Large intestine (tissue), 3 donors: ENCODE measurements at regions not wholly inside any gene's neighbourhood (a gene's known extent, or its start where the extent isn't known, plus 50 kb on each side); places are given as distances from the start of the nearest gene placed in this dataset.

Source experiments
- DNase-seq, 2 donors: peaks; one replicate each; pipeline versions ENCODE4 v3.0.0 to v3.0.0-alpha.2; 2013
- H3K27ac ChIP-seq: one replicate; pipeline ENCODE4 v1.5.1; 2013; ENCODE audit warnings: low read length
- H3K27me3 ChIP-seq: 2 replicates; pipeline ENCODE4 v1.6.1; 2013; ENCODE audit warnings: low read length; ENCODE audit not compliant: control insufficient read depth, insufficient read depth
- H3K36me3 ChIP-seq: 2 replicates; pipeline ENCODE4 v1.6.1; 2013; ENCODE audit warnings: low read length; ENCODE audit not compliant: control insufficient read depth, insufficient read depth
- H3K4me1 ChIP-seq: one replicate; pipeline ENCODE4 v1.6.1; 2013; ENCODE audit warnings: low read length; ENCODE audit not compliant: control insufficient read depth, insufficient read depth
- H3K4me3 ChIP-seq: one replicate; pipeline ENCODE4 v1.5.1; 2013; ENCODE audit warnings: low read length
- H3K9me3 ChIP-seq: one replicate; pipeline ENCODE4 v1.6.1; 2013; ENCODE audit warnings: mild to moderate bottlenecking, low read depth, low read length, moderate library complexity; ENCODE audit not compliant: control insufficient read depth
- WGBS: methylation state at CpG from one replicate; pipeline ENCODE4 v1.1.5; 2013; ENCODE audit warnings: low lambda C conversion rate; ENCODE audit not compliant: insufficient coverage; 5-methylcytosine and 5-hydroxymethylcytosine counted together

DNA sequence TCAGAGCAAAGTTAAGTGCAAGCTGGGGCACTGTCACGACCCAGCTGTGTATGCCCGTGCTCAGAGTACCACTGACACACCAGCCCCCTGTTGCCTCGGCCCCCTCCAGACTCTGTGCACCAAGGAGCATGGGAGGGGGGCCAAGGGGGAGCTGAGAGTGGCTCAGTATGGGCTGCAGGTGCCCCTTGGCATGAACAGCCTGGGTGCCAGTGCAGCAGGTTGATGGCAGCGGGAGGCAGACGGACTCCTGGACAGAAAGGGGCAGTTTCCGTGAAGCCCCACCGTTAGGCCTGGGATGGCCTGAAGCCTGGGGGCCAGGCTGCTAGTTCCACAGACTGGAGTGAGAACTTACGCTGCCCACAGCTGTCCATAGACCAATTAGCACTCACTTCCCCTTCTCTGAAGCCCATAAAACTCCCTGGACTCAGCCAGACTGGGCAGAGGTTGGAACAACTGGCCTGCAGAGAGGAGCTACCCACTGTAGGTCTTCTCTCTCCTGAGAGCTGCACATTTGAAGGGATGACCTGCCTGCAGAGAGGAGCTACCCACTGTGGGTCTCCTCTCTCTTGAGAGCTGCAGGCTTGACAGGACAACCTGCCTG, 182.8 kb downstream of the DEPDC1B start:
- Histone ChIP-seq H3K9me3 (no peaks in the 10 kb centered on the region), H3K27ac (no peak overlapping the region), H3K4me3 (no peak overlapping the region), H3K27me3 (no peaks in the 10 kb centered on the region), H3K4me1 (no peaks in the 10 kb centered on the region), H3K36me3 (no peaks in the 10 kb centered on the region)
- no peak for DNase-seq
- WGBS, result no CpG with 5 or more reads among the region's 8 CpGs

DNA sequence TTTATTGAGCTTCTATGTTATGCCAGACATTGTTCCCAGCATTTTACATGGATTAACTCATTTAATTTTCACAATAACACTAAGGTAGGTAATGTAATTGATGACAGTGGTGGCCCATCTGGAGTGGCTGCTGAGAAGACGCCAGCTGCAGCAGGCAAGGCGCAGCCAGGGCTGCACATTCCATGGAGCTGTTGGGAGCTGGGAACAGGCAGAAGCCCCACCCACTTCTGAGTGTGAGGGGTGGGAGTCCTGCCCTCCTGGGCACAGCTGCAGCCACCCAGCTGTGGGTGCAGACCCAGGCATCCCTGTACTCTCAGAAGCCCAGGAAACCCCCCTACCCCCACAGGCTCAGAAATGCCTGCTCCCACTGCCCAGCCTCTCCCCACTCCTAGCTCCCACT, 183.3 kb downstream of the DEPDC1B start:
- no peak for DNase-seq
- no CpG with 5 or more reads among the region's 2 CpGs for WGBS
- Histone ChIP-seq H3K36me3 (no peaks in the 10 kb centered on the region), H3K27ac (no peak overlapping the region), H3K27me3 (no peaks in the 10 kb centered on the region), H3K4me1 (no peaks in the 10 kb centered on the region), H3K4me3 (no peak overlapping the region), H3K9me3 (no peaks in the 10 kb centered on the region)

DNA sequence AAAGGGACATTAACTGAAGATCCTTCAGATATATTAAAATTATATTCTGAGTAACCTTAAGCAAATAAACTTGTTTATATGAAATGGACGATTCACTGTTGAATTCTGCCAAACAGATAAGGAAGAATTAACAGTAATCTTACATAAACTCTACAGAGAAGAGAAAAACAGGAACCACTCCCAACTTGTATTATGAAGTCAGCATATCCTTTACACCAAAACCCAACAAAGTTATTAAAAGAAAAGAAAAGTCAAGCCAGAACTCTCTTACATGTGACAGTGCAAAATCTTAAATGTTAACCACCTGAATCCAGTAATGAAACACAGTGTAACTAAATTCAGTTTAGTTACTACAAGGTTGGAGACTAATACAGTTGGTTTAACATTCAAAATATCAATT, 185.8 kb downstream of the DEPDC1B start:
- no CpG with 5 or more reads among the region's 1 CpG for WGBS
- no peak for DNase-seq
- Histone ChIP-seq H3K27ac (no peak overlapping the region), H3K27me3 (no peaks in the 10 kb centered on the region), H3K4me3 (no peak overlapping the region), H3K9me3 (no peaks in the 10 kb centered on the region), H3K4me1 (no peaks in the 10 kb centered on the region), H3K36me3 (no peaks in the 10 kb centered on the region)

DNA sequence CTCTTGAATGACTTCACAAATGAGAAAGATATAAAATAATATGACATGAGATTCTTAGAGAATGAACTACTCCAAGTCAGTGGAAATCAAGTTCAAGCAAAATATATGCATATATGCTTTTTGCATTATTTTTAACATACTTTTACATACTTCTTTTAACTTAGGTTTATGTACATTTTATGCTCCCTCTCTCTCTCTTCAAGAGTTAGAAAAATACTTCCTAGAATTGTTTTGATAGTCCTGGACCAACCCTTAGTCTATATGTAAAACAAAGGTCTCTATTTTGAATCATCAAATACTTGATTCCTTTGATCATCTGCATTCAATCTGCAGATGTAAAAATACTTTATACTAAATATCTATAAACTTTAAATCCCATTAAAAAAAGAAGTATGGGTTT, 187.8 kb downstream of the DEPDC1B start:
- no peaks in the 10 kb centered on the region for H3K4me1 ChIP-seq
- no peaks in the 10 kb centered on the region for H3K36me3 ChIP-seq
- no peaks in the 10 kb centered on the region for H3K27me3 ChIP-seq
- H3K4me3 ChIP-seq, result no peak overlapping the region
- H3K9me3 ChIP-seq, result no peaks in the 10 kb centered on the region
- H3K27ac ChIP-seq, result no peak overlapping the region
- no peak for DNase-seq

DNA sequence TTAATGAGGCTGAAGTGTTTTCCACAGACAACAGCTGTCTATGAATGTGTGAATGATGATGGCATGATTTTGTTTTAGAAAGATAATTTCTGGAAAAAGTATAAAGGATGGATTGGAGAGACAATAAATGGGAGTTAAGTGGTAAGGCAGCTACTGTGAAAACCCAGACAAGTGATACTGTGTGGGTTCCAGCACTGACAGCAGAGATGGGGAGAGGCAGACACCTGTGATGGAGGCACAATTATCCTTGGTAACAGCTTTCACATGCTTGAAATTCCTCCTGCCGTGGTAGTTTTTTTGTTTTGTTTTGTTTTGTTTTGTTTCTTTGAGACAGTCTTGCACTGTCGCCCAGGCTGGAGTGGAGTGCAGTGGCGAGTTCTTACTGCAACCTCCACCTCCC, 189.3 kb downstream of the DEPDC1B start:
- Histone ChIP-seq H3K4me1 (no peaks in the 10 kb centered on the region), H3K36me3 (no peaks in the 10 kb centered on the region), H3K9me3 (no peaks in the 10 kb centered on the region), H3K27me3 (no peaks in the 10 kb centered on the region), H3K27ac (no peak overlapping the region), H3K4me3 (no peak overlapping the region)
- no peak for DNase-seq
- WGBS, result 100% methylated on average over 2 of the region's 3 CpGs

DNA sequence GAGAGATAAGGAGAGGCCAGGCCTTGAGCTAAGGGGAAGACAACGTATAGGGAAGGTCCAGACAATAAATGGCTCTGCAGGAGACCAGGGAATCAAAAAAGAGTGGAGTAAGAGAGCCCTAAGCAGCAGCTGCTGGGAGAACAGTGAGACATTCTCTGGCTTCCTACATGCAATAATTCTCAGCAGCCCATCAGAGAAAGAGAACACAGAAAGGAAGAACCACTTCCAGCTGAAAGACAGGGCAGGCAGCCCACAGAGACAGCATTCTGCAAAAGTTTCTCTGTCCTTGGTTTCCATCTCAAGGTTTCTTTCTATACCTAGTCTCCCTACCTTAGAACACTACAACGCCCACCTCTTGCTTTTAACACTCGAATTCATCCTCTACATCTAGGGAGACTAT, 189.9 kb downstream of the DEPDC1B start:
- H3K36me3 ChIP-seq, result no peaks in the 10 kb centered on the region
- no peaks in the 10 kb centered on the region for H3K4me1 ChIP-seq
- H3K4me3 ChIP-seq, result no peak overlapping the region
- H3K9me3 ChIP-seq, result no peaks in the 10 kb centered on the region
- no peak overlapping the region for H3K27ac ChIP-seq
- no peaks in the 10 kb centered on the region for H3K27me3 ChIP-seq
- no peak for DNase-seq
- 60% methylated on average over 1 of the region's 3 CpGs for WGBS

DNA sequence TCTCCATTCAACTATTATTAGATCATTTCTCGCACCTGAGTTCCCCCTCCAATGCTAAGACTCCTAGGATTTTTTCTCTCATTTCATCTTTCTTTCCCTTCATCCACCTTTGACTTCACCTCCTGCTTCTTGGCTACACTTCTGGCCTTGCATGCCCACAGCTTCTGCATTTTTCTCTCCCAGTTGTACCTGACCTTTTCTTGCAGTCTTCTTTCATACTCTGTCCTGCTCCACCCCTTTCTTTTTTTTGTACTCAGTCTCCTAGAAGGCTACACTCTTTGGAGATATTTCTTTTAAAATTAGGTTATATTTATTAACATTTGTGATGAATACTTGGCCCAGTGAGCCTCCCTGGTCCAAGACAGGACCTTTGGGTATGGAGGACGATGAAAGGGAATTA, 190.4 kb downstream of the DEPDC1B start:
- H3K27me3 ChIP-seq, result no peaks in the 10 kb centered on the region
- H3K9me3 ChIP-seq, result no peaks in the 10 kb centered on the region
- no peak overlapping the region for H3K27ac ChIP-seq
- DNase-seq, result no peak
- H3K36me3 ChIP-seq, result no peaks in the 10 kb centered on the region
- 100% methylated on average over 1 of the region's 2 CpGs for WGBS
- no peaks in the 10 kb centered on the region for H3K4me1 ChIP-seq
- no peak overlapping the region for H3K4me3 ChIP-seq

DNA sequence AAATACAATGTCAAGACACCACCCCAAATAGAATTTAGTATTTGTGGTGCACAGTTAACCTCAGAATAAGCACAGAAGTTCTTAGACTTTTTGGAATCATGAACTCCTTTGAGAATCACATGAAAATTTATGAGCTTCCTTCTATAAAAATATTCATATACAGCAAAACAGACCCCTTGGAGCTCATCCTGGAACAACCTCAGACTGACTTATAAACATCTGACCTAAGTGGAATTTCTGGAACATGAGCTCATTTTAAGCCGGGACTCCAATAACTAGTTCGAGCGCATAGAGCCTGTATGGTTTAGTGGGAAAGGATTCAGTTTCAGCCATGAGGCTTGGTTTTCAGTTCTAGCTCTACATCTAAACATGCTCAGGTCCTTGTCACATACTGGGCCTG, 192.3 kb downstream of the DEPDC1B start:
- H3K9me3 ChIP-seq, result no peaks in the 10 kb centered on the region
- WGBS, result no CpG with 5 or more reads among the region's 3 CpGs

DNA sequence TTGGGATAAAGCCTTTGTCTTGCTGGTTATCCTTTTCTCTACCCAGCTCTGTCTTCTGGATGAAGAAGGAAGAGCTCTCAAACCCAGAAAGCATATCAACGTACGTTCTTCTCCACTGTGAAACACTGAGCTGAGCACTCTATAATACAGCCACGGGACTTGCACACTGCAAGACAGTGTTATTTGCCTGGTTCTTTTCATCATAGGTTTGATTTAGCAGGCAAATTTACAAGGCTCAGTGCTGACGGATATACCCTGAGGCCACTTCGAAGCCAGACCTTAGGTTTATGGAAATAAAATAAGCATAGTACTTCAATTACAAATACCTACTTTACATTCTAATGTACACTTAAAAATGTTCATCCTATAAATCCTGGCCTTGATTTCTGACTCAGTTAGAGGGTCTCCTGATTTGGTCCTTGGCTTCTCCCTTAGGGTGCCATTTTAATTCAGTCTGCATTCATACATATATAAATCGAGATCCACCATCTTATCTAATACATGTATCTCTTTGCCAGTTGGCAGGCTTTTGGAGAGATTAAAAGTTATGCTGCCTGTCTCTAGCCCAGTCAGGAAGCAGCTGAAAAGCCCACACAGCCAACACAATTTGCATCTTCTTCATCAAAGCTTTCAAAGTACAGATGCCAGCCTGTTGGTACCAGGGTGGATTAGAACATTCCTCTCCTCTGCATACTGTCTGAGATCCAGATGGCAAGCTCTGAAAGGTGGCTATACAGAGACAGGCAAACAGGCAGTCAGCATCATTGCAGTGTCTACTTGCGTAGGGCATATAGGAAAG, 194.4 kb downstream of the DEPDC1B start:
- DNase-seq, result no peak
- Histone ChIP-seq H3K4me3 (no peak overlapping the region), H3K27me3 (no peaks in the 10 kb centered on the region), H3K27ac (no peak overlapping the region), H3K36me3 (no peaks in the 10 kb centered on the region), H3K9me3 (no peaks in the 10 kb centered on the region), H3K4me1 (no peaks in the 10 kb centered on the region)
- no CpG with 5 or more reads among the region's 7 CpGs for WGBS

More for the DNA sequence above, 192.3 kb downstream of the DEPDC1B start:
- Histone ChIP-seq H3K36me3 (no peaks in the 10 kb centered on the region), H3K27ac (no peak overlapping the region), H3K4me1 (no peaks in the 10 kb centered on the region), H3K27me3 (no peaks in the 10 kb centered on the region), H3K4me3 (no peak overlapping the region)
- peak in 1 of 2 donors; percentile 15 for DNase-seq

DNA sequence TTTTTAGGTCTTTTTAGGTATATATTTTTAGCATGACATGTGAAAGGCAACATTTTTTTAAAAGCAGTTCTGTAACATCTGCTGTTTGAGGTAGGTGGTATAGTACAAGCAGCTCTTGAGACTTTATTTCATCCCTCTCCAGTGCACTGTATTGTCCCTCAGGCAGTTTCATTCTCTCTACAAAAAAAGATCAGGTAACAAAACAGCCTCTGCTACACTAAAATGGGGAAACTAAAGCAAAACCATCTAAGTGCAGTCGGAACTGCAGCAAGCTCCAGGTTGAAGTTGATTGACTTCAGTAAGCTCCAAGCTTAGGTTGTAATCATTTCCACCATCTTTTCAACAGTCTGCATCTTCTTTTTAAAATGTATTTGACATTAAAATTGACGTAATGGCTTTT, 195.6 kb downstream of the DEPDC1B start:
- no peak overlapping the region for H3K27ac ChIP-seq
- no peaks in the 10 kb centered on the region for H3K27me3 ChIP-seq
- 90% methylated on average over 2 of the region's 2 CpGs for WGBS
- H3K9me3 ChIP-seq, result no peaks in the 10 kb centered on the region
- no peaks in the 10 kb centered on the region for H3K36me3 ChIP-seq
- H3K4me3 ChIP-seq, result no peak overlapping the region
- DNase-seq, result no peak
- H3K4me1 ChIP-seq, result no peaks in the 10 kb centered on the region

DNA sequence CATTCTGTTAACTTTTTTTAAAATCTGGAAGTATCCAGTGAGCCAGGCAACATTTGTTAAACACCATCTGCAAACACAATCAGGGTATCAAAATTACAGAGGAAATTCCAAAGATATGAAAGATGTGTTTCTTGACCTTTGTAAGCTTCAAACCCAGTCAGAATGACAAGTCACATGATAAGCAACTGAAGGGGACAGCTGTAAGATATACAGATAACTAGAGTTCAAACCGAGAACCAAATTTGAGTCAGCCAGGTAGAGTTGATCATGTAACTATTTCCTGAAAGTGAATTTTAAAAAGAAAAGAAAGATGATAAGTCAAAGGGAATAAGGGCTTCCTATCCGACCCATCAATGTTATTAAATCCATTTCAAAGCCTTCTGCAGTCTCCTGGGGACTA, 196.2 kb downstream of the DEPDC1B start:
- no peaks in the 10 kb centered on the region for H3K27me3 ChIP-seq
- WGBS, result no CpG with 5 or more reads among the region's 2 CpGs
- H3K9me3 ChIP-seq, result no peaks in the 10 kb centered on the region
- H3K4me3 ChIP-seq, result no peak overlapping the region
- no peak for DNase-seq
- H3K4me1 ChIP-seq, result no peaks in the 10 kb centered on the region
- H3K27ac ChIP-seq, result no peak overlapping the region
- H3K36me3 ChIP-seq, result no peaks in the 10 kb centered on the region
